GM12873 (cell line): ENCODE measurements at regions not wholly inside any gene's neighbourhood (a gene's known extent, or its start where the extent isn't known, plus 50 kb on each side); places are given as distances from the start of the nearest gene placed in this dataset.

Experiments
- CTCF ChIP-seq: IDR thresholded peaks from 2 replicates; pipeline ENCODE4 v1.5.1; 2012; ENCODE audit warnings: low read depth, mild to moderate bottlenecking, moderate library complexity, low read length, control low read depth; ENCODE audit not compliant: insufficient read depth; ENCODE audit errors: missing control alignments

- no peak for TF ChIP-seq CTCF
Measured at GRCh38 chr7:89661876-89662275, 492.4 kb upstream of the STEAP1 start.

- TF ChIP-seq CTCF: no peak
Measured at GRCh38 chr7:89666136-89666835, 488.0 kb upstream of the STEAP1 start.

- TF ChIP-seq CTCF: no peak
Measured at GRCh38 chr7:89680161-89680560, 474.1 kb upstream of the STEAP1 start.

- no peak for TF ChIP-seq CTCF
Measured at GRCh38 chr7:89681448-89681847, 472.8 kb upstream of the STEAP1 start.

- no peak for TF ChIP-seq CTCF
Measured at GRCh38 chr7:89685287-89685686, 469.0 kb upstream of the STEAP1 start.

GRCh38 chr7:89687211-89687610 is 467.1 kb upstream of the STEAP1 start:
- TF ChIP-seq CTCF: no peak

- TF ChIP-seq CTCF: no peak
Measured at GRCh38 chr7:89695241-89695640, 459.0 kb upstream of the STEAP1 start.
